ENCODE measurements at regions not wholly inside any gene's neighbourhood (a gene's known extent, or its start where the extent isn't known, plus 50 kb on each side); places are given as distances from the start of the nearest gene placed in this dataset.

GRCh38 chr6:53205778-53206177, 57.1 kb upstream of the GCM1 start:
- TF ChIP-seq, protein P1, sequence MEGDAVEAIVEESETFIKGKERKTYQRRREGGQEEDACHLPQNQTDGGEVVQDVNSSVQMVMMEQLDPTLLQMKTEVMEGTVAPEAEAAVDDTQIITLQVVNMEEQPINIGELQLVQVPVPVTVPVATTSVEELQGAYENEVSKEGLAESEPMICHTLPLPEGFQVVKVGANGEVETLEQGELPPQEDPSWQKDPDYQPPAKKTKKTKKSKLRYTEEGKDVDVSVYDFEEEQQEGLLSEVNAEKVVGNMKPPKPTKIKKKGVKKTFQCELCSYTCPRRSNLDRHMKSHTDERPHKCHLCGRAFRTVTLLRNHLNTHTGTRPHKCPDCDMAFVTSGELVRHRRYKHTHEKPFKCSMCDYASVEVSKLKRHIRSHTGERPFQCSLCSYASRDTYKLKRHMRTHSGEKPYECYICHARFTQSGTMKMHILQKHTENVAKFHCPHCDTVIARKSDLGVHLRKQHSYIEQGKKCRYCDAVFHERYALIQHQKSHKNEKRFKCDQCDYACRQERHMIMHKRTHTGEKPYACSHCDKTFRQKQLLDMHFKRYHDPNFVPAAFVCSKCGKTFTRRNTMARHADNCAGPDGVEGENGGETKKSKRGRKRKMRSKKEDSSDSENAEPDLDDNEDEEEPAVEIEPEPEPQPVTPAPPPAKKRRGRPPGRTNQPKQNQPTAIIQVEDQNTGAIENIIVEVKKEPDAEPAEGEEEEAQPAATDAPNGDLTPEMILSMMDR (conservative IDR thresholded peaks at IDR 0.05; ENCODE audit: low read depth, low read length): no peak
- no peak for TF ChIP-seq EZH2 (IDR thresholded peaks at IDR 0.05; ENCODE audit: low read length, unreplicated experiment)

All from PC-3 (cell line).